Neural cell (in vitro differentiated cells): ENCODE measurements at regions not wholly inside any gene's neighbourhood (a gene's known extent, or its start where the extent isn't known, plus 50 kb on each side); places are given as distances from the start of the nearest gene placed in this dataset.

Source experiments
- H2AFZ ChIP-seq: fragments of 200-600, 300-800 bp; sonication (generic), shearing (Covaris generic); 2 replicates; pipeline ENCODE4 v1.6.0; 2014; ENCODE audit warnings: low read depth, mild to moderate bottlenecking, antibody characterized with exemption, low read length, moderate library complexity
- H3F3A ChIP-seq: fragments of 200-600 bp; shearing (Covaris generic); 2 replicates; pipeline ENCODE4 v1.6.1; 2016; ENCODE audit warnings: mild to moderate bottlenecking, moderate library complexity, mixed read lengths, antibody characterized with exemption, low read length; ENCODE audit not compliant: insufficient read depth, poor library complexity, severe bottlenecking
- H3K27ac ChIP-seq: fragments of 200-600, 300-800 bp; sonication (generic), shearing (Covaris generic); 2 replicates; pipeline ENCODE4 v1.5.1; 2014; ENCODE audit warnings: mild to moderate bottlenecking, low read length, moderate library complexity
- H3K27me3 ChIP-seq: fragments of 300-800, 200-600 bp; sonication (generic), shearing (Covaris generic); 2 replicates; pipeline ENCODE4 v1.6.0; 2014; ENCODE audit warnings: mild to moderate bottlenecking, low read depth, low read length, moderate library complexity; ENCODE audit not compliant: insufficient read depth
- H3K36me3 ChIP-seq: fragments of 300-800, 200-600 bp; sonication (generic), shearing (Covaris generic); 2 replicates; pipeline ENCODE4 v1.5.1; 2014; ENCODE audit warnings: mild to moderate bottlenecking, antibody characterized with exemption, low read length, moderate library complexity; ENCODE audit not compliant: insufficient read depth
- H3K4me2 ChIP-seq: fragments of 300-800, 200-600 bp; sonication (generic), shearing (Covaris generic); 2 replicates; pipeline ENCODE4 v1.6.0; 2014; ENCODE audit warnings: mild to moderate bottlenecking, low read length
- H3K4me3 ChIP-seq: fragments of 300-800, 200-600 bp; sonication (generic), shearing (Covaris generic); 2 replicates; pipeline ENCODE4 v1.5.1; 2014; ENCODE audit warnings: mild to moderate bottlenecking, low read length, moderate library complexity
- H3K79me2 ChIP-seq: fragments of 200-600 bp; shearing (Covaris generic); replicated peaks from 2 replicates; pipeline ENCODE4 v1.6.0; 2014; ENCODE audit warnings: mild to moderate bottlenecking, low read length, moderate library complexity; ENCODE audit not compliant: insufficient read depth
- H3K9ac ChIP-seq: fragments of 300-800, 200-600 bp; sonication (generic), shearing (Covaris generic); 2 replicates; pipeline ENCODE4 v1.6.1; 2016; ENCODE audit warnings: mild to moderate bottlenecking, low read length, mixed read lengths
- H3K9me2 ChIP-seq: fragments of 200-600 bp; shearing (Covaris generic); 2 replicates; pipeline ENCODE4 v1.6.1; 2016; ENCODE audit warnings: mild to moderate bottlenecking, low read length, mixed read lengths; ENCODE audit not compliant: insufficient read depth
- H3K9me3 ChIP-seq: fragments of 200-600, 300-800 bp; sonication (generic), shearing (Covaris generic); 2 replicates; pipeline ENCODE4 v1.6.1; 2016; ENCODE audit warnings: mild to moderate bottlenecking, mixed run types, low read length, moderate library complexity, mixed read lengths
- H4K20me1 ChIP-seq: fragments of 200-600 bp; shearing (Covaris generic); 2 replicates; pipeline ENCODE4 v1.6.1; 2016; ENCODE audit warnings: mild to moderate bottlenecking, mixed run types; ENCODE audit not compliant: insufficient read depth
- CTCF ChIP-seq: fragments of 450-650 bp; IDR thresholded peaks from 2 replicates; pipeline ENCODE4 v1.5.1; 2014; ENCODE audit warnings: antibody characterized with exemption, mild to moderate bottlenecking, moderate library complexity; ENCODE audit not compliant: poor library complexity, severe bottlenecking
- EP300 ChIP-seq: fragments of 450-650 bp; conservative IDR thresholded peaks from 2 replicates; pipeline ENCODE4 v1.6.1; 2014; ENCODE audit warnings: antibody characterized with exemption, mild to moderate bottlenecking, moderate library complexity; ENCODE audit not compliant: poor library complexity, severe bottlenecking
- EZH2 ChIP-seq: fragments of 200-600, 300-800 bp; shearing (Covaris generic), sonication (generic); IDR thresholded peaks from 2 replicates; pipeline ENCODE4 v1.6.1; 2014; ENCODE audit warnings: antibody characterized with exemption, low read length, borderline replicate concordance, mild to moderate bottlenecking; ENCODE audit not compliant: insufficient read depth, poor library complexity, severe bottlenecking
- MXI1 ChIP-seq: fragments of 450-650 bp; conservative IDR thresholded peaks from 2 replicates; pipeline ENCODE4 v1.6.1; 2014; ENCODE audit warnings: antibody characterized with exemption, mild to moderate bottlenecking; ENCODE audit not compliant: poor library complexity, severe bottlenecking
- POLR2AphosphoS5 ChIP-seq: IDR thresholded peaks from 2 replicates; pipeline ENCODE4 v1.6.1; 2012
- RAD21 ChIP-seq: fragments of 450-650 bp; conservative IDR thresholded peaks from 2 replicates; pipeline ENCODE4 v1.6.1; 2014; ENCODE audit warnings: antibody characterized with exemption, mild to moderate bottlenecking, moderate library complexity
- REST ChIP-seq: IDR thresholded peaks from 2 replicates; pipeline ENCODE4 v1.6.1; 2012; ENCODE audit warnings: borderline replicate concordance
- SMC3 ChIP-seq: fragments of 450-650 bp; conservative IDR thresholded peaks from 2 replicates; pipeline ENCODE4 v1.6.1; 2014; ENCODE audit warnings: antibody characterized with exemption, mild to moderate bottlenecking, moderate library complexity; ENCODE audit not compliant: poor library complexity
- TAF1 ChIP-seq: IDR thresholded peaks from 2 replicates; pipeline ENCODE4 v1.6.1; 2012; ENCODE audit warnings: low read depth

GRCh38 chr2:3138621-3139020 lies 239.0 kb downstream of the EIPR1 start:
- Histone ChIP-seq H3K79me2 (no peaks in the 10 kb centered on the region), H4K20me1 (no peaks in the 10 kb centered on the region), H3K9ac (no peak overlapping the region), H3K36me3 (no peaks in the 10 kb centered on the region), H2AFZ (no peak overlapping the region), H3K27ac (no peak overlapping the region), H3K9me3 (no peaks in the 10 kb centered on the region), H3K27me3 (no peaks in the 10 kb centered on the region), H3K4me3 (no peak overlapping the region), H3F3A (no peaks in the 10 kb centered on the region), H3K4me2 (no peak overlapping the region), H3K9me2 (no peaks in the 10 kb centered on the region)
- TF ChIP-seq RAD21 = no peak
- no peak for TF ChIP-seq REST
- no peak for TF ChIP-seq EZH2
- TF ChIP-seq CTCF = no peak
- no peak for TF ChIP-seq MXI1
- TF ChIP-seq TAF1 = no peak
- no peak for TF ChIP-seq SMC3
- no peak for TF ChIP-seq EP300
- TF ChIP-seq POLR2AphosphoS5 = no peak

- TF ChIP-seq RAD21 = no peak
- no peak for TF ChIP-seq REST
- TF ChIP-seq EZH2 = no peak
- TF ChIP-seq CTCF = no peak
- TF ChIP-seq TAF1 = no peak
- TF ChIP-seq POLR2AphosphoS5 = no peak
- no peak for TF ChIP-seq MXI1
- TF ChIP-seq SMC3 = no peak
- no peak for TF ChIP-seq EP300
- Histone ChIP-seq H3K79me2 (no peaks in the 10 kb centered on the region), H3K36me3 (no peaks in the 10 kb centered on the region), H3K27ac (no peak overlapping the region), H3K9me3 (no peaks in the 10 kb centered on the region), H3K9me2 (no peaks in the 10 kb centered on the region), H3K4me2 (no peak overlapping the region), H3K4me3 (no peak overlapping the region), H3K27me3 (no peaks in the 10 kb centered on the region), H2AFZ (no peak overlapping the region), H4K20me1 (no peaks in the 10 kb centered on the region), H3F3A (no peaks in the 10 kb centered on the region), H3K9ac (no peak overlapping the region)
Observed at GRCh38 chr2:3137651-3138300, 239.8 kb downstream of the EIPR1 start.
